ENCODE measurements at regions not wholly inside any gene's neighbourhood (a gene's known extent, or its start where the extent isn't known, plus 50 kb on each side); places are given as distances from the start of the nearest gene placed in this dataset.

- no peaks in the 10 kb centered on the region for H3K79me1 ChIP-seq (ENCODE audit: insufficient read depth, low read depth, low read length, poor library complexity, severe bottlenecking)
- H2BK15ac ChIP-seq (ENCODE audit: low read depth, low read length): no peak overlapping the region
- no peak overlapping the region for H2AFZ ChIP-seq (ENCODE audit: low read length)
- no peak overlapping the region for H3T11ph ChIP-seq (ENCODE audit: low read length)
- TF ChIP-seq CTCF (conservative IDR thresholded peaks at IDR 0.05): no peak
- H3K14ac ChIP-seq (ENCODE audit: insufficient read depth, low read length): no peak overlapping the region
- H2BK5ac ChIP-seq (ENCODE audit: insufficient read length, low read length): no peak overlapping the region
- H2AK5ac ChIP-seq (ENCODE audit: insufficient read length, low read length): no peak overlapping the region
- Mint-ChIP-seq H3K36me3 (ENCODE audit: insufficient read depth in 1 of 3, low read depth in 3 of 3) (no peaks in the 10 kb centered on the region), H3K4me1 (peaks cover 6 to 8% of the 10 kb centered on the region in 2 experiments; a peak in 2 of 4 replicates), H3K4me3 (no peak overlapping the region), H3K9me3 (no peaks in the 10 kb centered on the region; a peak in 1 of 5 replicates), H3K27me3 (ENCODE audit: low read depth) (no peaks in the 10 kb centered on the region), H3K27ac (no peak overlapping the region)
- no peak overlapping the region for H4K91ac ChIP-seq (ENCODE audit: insufficient read length, low read depth, low read length)
- H3K27ac ChIP-seq (ENCODE audit: insufficient read length, low read depth, low read length): no peak overlapping the region
- no peaks in the 10 kb centered on the region for H3K79me2 ChIP-seq (ENCODE audit: insufficient read depth, low read length)
- H2BK20ac ChIP-seq (ENCODE audit: low read depth, low read length, poor library complexity, severe bottlenecking): no peak overlapping the region
- H2BK120ac ChIP-seq (ENCODE audit: low read depth, low read length, poor library complexity, severe bottlenecking): no peak overlapping the region
- no peak for DNase-seq
- no CpG with 5 or more reads among the region's 7 CpGs for WGBS (ENCODE audit: extremely low coverage, insufficient read length, low lambda C conversion rate)
- H3K27me3 ChIP-seq (ENCODE audit: insufficient read depth, low read length): no peaks in the 10 kb centered on the region
- no peak overlapping the region for H4K8ac ChIP-seq (replicated peaks; ENCODE audit: insufficient read length, low read depth, low read length)
- no peak overlapping the region for H3K9ac ChIP-seq (ENCODE audit: extremely low read depth, insufficient read length, low read length)
- no peak overlapping the region for H4K5ac ChIP-seq (ENCODE audit: insufficient read length, low read depth, low read length)
- H3K4me2 ChIP-seq (ENCODE audit: insufficient read depth, insufficient read length, low read length): no peak overlapping the region
- no peaks in the 10 kb centered on the region for H3K9me3 ChIP-seq (ENCODE audit: control insufficient read depth, low read depth, low read length)
- no peak overlapping the region for H3K23ac ChIP-seq (ENCODE audit: insufficient read length, low read depth, low read length)
- no peak overlapping the region for H3K56ac ChIP-seq (ENCODE audit: insufficient read length, low read depth, low read length)
- H2BK12ac ChIP-seq (ENCODE audit: insufficient read length, low read depth, low read length): no peak overlapping the region
- no peaks in the 10 kb centered on the region for H3K23me2 ChIP-seq (ENCODE audit: insufficient read length, low read depth, low read length, poor library complexity, severe bottlenecking)
- H3K4me1 ChIP-seq (ENCODE audit: insufficient read depth, low read length): no peaks in the 10 kb centered on the region
- no peaks in the 10 kb centered on the region for H4K20me1 ChIP-seq (ENCODE audit: control insufficient read depth, insufficient read depth, insufficient read length)
- H3K18ac ChIP-seq (ENCODE audit: insufficient read length, low read depth, low read length): no peak overlapping the region
- no peak overlapping the region for H3K4ac ChIP-seq (ENCODE audit: low read depth, low read length)
Measured at GRCh38 chr10:1950803-1951495, 213.6 kb upstream of the ADARB2 start.
